ENCODE measurements at regions not wholly inside any gene's neighbourhood (a gene's known extent, or its start where the extent isn't known, plus 50 kb on each side); places are given as distances from the start of the nearest gene placed in this dataset.
A peak's percentile ranks its signal among the peaks of the same experiment; 100 is the strongest.

DNA sequence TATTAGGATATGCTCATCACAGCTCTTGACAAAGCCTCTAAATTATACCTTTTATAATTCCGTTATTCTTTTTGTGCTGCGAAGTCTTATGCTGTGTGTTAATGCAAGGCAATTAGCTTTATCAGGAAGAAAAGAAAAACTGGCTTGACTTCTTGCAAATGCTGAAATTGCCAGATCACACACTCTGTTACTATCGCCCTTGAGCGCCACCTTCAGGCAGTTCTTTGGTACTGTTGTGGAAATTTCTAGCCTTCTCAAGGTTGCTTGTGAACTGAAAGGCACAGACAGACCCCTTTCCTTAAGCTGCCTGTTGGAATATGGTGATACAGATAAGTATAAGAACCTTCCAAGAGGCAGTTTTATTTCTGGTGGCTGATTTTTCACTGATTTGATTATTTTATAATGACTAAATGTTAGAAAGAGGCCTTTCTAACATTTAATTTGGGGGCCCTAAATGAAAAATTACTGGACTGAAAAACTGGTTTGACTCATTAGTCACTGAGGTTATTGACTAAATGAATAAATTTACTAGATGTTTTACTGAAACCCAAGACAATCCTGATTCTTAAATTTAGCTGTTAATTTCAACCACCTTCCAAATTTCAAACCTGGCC lies 126.2 kb upstream of the RASGRP1 start:
- H3K9ac ChIP-seq = no peak overlapping the region
- no peak overlapping the region for H3K4me2 ChIP-seq
- 5% methylated on average over 4 of the region's 4 CpGs for WGBS (ENCODE audit: low lambda C conversion rate)
- no peaks in the 10 kb centered on the region for H3F3A ChIP-seq (replicated peaks; ENCODE audit: insufficient read depth)
- ChIA-PET POLR2A (interaction anchor here (0.5 to 1.0 kb wide), 2 partner anchors 127 to 440 kb away, joined by 3 read pairs; no protein-coding TSS in a partner anchor), CTCF (interaction anchor here (0.6 to 7.9 kb wide), 71 partner anchors 8 to 1066 kb away, joined by 3 to 101 read pairs (median 4); partner anchors contain the start of genes FAM98B and RASGRP1)
- H4K20me1 ChIP-seq (ENCODE audit: insufficient read depth) = no peaks in the 10 kb centered on the region
- no peak overlapping the region for H3K27ac ChIP-seq (ENCODE audit: low read depth in 2 of 2, low read length in 1 of 2)
- TF ChIP-seq ELF1 (IDR thresholded peaks at IDR 0.05) (no peak), EP300 (IDR thresholded peaks at IDR 0.05; ENCODE audit: borderline replicate concordance in 1 of 2, low read depth in 1 of 2, low read length in 1 of 2) (no peak), RAD21 (IDR thresholded peaks at IDR 0.05; ENCODE audit: low read length) (peak; percentile 70), SMC3 (IDR thresholded peaks at IDR 0.05; ENCODE audit: low read depth, low read length) (peak; percentile 57; the same call in 1 of the 2 replicates), SIN3A (IDR thresholded peaks at IDR 0.05; ENCODE audit: borderline replicate concordance, low read depth, low read length) (no peak), RCOR1 (IDR thresholded peaks at IDR 0.05; ENCODE audit: low read length) (0 out of 2 replicates have a peak, but pooled peaks have one; percentile 13)
- TF ChIP-seq, protein P1, sequence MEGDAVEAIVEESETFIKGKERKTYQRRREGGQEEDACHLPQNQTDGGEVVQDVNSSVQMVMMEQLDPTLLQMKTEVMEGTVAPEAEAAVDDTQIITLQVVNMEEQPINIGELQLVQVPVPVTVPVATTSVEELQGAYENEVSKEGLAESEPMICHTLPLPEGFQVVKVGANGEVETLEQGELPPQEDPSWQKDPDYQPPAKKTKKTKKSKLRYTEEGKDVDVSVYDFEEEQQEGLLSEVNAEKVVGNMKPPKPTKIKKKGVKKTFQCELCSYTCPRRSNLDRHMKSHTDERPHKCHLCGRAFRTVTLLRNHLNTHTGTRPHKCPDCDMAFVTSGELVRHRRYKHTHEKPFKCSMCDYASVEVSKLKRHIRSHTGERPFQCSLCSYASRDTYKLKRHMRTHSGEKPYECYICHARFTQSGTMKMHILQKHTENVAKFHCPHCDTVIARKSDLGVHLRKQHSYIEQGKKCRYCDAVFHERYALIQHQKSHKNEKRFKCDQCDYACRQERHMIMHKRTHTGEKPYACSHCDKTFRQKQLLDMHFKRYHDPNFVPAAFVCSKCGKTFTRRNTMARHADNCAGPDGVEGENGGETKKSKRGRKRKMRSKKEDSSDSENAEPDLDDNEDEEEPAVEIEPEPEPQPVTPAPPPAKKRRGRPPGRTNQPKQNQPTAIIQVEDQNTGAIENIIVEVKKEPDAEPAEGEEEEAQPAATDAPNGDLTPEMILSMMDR (IDR thresholded peaks at IDR 0.05) = peak; percentile 86
- TF ChIP-seq, protein P2, sequence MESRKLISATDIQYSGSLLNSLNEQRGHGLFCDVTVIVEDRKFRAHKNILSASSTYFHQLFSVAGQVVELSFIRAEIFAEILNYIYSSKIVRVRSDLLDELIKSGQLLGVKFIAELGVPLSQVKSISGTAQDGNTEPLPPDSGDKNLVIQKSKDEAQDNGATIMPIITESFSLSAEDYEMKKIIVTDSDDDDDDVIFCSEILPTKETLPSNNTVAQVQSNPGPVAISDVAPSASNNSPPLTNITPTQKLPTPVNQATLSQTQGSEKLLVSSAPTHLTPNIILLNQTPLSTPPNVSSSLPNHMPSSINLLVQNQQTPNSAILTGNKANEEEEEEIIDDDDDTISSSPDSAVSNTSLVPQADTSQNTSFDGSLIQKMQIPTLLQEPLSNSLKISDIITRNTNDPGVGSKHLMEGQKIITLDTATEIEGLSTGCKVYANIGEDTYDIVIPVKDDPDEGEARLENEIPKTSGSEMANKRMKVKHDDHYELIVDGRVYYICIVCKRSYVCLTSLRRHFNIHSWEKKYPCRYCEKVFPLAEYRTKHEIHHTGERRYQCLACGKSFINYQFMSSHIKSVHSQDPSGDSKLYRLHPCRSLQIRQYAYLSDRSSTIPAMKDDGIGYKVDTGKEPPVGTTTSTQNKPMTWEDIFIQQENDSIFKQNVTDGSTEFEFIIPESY (IDR thresholded peaks at IDR 0.05; ENCODE audit: borderline replicate concordance, low read depth) = no peak
- H3K9me2 ChIP-seq = no peaks in the 10 kb centered on the region
- no peaks in the 10 kb centered on the region for H3K27me3 ChIP-seq (ENCODE audit: insufficient read depth)
- H3K4me1 ChIP-seq (ENCODE audit: control insufficient read depth in 1 of 2, insufficient read depth in 2 of 2, low read depth in 1 of 2, low read length in 1 of 2) = peaks cover 0 to 22% of the 10 kb centered on the region in 2 experiments; a peak in 2 of 4 replicates
- no peaks in the 10 kb centered on the region for H3K79me2 ChIP-seq (ENCODE audit: insufficient read depth)
- no peaks in the 10 kb centered on the region for H3K9me3 ChIP-seq
- no peaks in the 10 kb centered on the region for H3K36me3 ChIP-seq (replicated peaks in 1 of 2; ENCODE audit: control insufficient read depth in 1 of 2, insufficient read depth in 2 of 2, low read length in 1 of 2)
- peak; percentile 32 for DNase-seq
- H2AFZ ChIP-seq (ENCODE audit: low read depth) = peak overlapping the region; percentile 44; the same call in 1 of the 2 replicates
- no peak overlapping the region for H3K4me3 ChIP-seq (ENCODE audit: low read depth in 2 of 2, low read length in 1 of 2)

DNA sequence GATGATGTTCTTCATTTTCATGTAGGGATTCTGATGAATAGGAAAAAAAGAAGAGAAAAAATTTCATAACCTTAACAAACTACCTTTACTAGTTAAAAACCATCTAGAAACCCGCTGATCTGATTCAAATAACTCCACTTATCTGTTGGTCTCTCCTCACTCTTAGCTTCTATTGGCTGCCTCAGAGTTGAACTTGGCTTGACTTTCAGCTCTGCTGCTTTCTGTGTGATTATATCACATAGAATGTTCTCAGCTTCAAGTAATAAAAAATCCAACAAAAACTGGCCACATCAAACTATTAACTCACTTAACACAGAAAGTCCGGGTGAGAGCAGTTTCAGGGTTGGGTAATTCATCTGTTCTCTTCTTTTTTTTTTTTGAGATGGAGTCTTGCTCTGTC lies 126.8 kb upstream of the RASGRP1 start:
- no peaks in the 10 kb centered on the region for H3F3A ChIP-seq (replicated peaks; ENCODE audit: insufficient read depth)
- no peak overlapping the region for H3K9ac ChIP-seq
- POLR2A ChIA-PET = interaction anchor here (1.0 kb wide), 1 partner anchor 127 kb away, joined by 3 read pairs; no protein-coding TSS in a partner anchor
- TF ChIP-seq, protein P3, sequence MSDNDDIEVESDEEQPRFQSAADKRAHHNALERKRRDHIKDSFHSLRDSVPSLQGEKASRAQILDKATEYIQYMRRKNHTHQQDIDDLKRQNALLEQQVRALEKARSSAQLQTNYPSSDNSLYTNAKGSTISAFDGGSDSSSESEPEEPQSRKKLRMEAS (IDR thresholded peaks at IDR 0.05; ENCODE audit: low read depth) = no peak
- no peak for TF ChIP-seq POLR2AphosphoS5 (IDR thresholded peaks at IDR 0.05; ENCODE audit: low read depth, low read length)
- no peak for TF ChIP-seq FOXM1 (IDR thresholded peaks at IDR 0.05; ENCODE audit: low read depth)
- TF ChIP-seq JUND (IDR thresholded peaks at IDR 0.05) = no peak
- TF ChIP-seq MEF2A (IDR thresholded peaks at IDR 0.05; ENCODE audit: borderline replicate concordance, low read depth) = no peak
- no peak for TF ChIP-seq EP300 (IDR thresholded peaks at IDR 0.05; ENCODE audit: borderline replicate concordance in 1 of 2, low read depth in 1 of 2, low read length in 1 of 2)
- no peak for TF ChIP-seq NRF1 (IDR thresholded peaks at IDR 0.05; ENCODE audit: low read depth, low read length)
- TF ChIP-seq, protein P4, sequence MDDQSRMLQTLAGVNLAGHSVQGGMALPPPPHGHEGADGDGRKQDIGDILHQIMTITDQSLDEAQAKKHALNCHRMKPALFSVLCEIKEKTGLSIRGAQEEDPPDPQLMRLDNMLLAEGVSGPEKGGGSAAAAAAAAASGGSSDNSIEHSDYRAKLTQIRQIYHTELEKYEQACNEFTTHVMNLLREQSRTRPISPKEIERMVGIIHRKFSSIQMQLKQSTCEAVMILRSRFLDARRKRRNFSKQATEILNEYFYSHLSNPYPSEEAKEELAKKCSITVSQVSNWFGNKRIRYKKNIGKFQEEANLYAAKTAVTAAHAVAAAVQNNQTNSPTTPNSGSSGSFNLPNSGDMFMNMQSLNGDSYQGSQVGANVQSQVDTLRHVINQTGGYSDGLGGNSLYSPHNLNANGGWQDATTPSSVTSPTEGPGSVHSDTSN (IDR thresholded peaks at IDR 0.05) = no peak
- TF ChIP-seq MXI1 (IDR thresholded peaks at IDR 0.05; ENCODE audit: low read depth, low read length) = no peak
- no peak for TF ChIP-seq FOXJ3 (CRISPR knock-in tag; IDR thresholded peaks at IDR 0.05)
- TF ChIP-seq TCF12 (IDR thresholded peaks at IDR 0.05) = no peak
- TF ChIP-seq RFX5 (IDR thresholded peaks at IDR 0.05; ENCODE audit: low read length) = no peak
- no peak for TF ChIP-seq YY1 (IDR thresholded peaks at IDR 0.05; ENCODE audit: low read depth)
- no peak for TF ChIP-seq TAF1 (IDR thresholded peaks at IDR 0.05; ENCODE audit: borderline replicate concordance, low read depth, low read length)
- no peak for TF ChIP-seq SIN3A (IDR thresholded peaks at IDR 0.05; ENCODE audit: borderline replicate concordance, low read depth, low read length)
- TF ChIP-seq, protein P1 (IDR thresholded peaks at IDR 0.05) = no peak

More for the DNA sequence above, 126.8 kb upstream of the RASGRP1 start:
- H3K4me3 ChIP-seq (ENCODE audit: low read depth in 2 of 2, low read length in 1 of 2) = no peak overlapping the region
- CTCF ChIA-PET = interaction anchor here (0.7 to 7.9 kb wide), 50 partner anchors 7 to 710 kb away, joined by 3 to 101 read pairs (median 4); partner anchors contain the start of genes FAM98B and RASGRP1
- DNase-seq = no peak
- no peak overlapping the region for H3K27ac ChIP-seq (ENCODE audit: low read depth in 2 of 2, low read length in 1 of 2)
- WGBS (ENCODE audit: low lambda C conversion rate) = 86% methylated on average over 2 of the region's 2 CpGs
- no peaks in the 10 kb centered on the region for H3K9me2 ChIP-seq
- no peak overlapping the region for H2AFZ ChIP-seq (ENCODE audit: low read depth)
- no peaks in the 10 kb centered on the region for H3K36me3 ChIP-seq (replicated peaks in 1 of 2; ENCODE audit: control insufficient read depth in 1 of 2, insufficient read depth in 2 of 2, low read length in 1 of 2)
- H3K79me2 ChIP-seq (ENCODE audit: insufficient read depth) = no peaks in the 10 kb centered on the region
- H3K4me2 ChIP-seq = no peak overlapping the region
- H3K9me3 ChIP-seq = no peaks in the 10 kb centered on the region
- no peaks in the 10 kb centered on the region for H3K27me3 ChIP-seq (ENCODE audit: insufficient read depth)
- H3K4me1 ChIP-seq (ENCODE audit: control insufficient read depth in 1 of 2, insufficient read depth in 2 of 2, low read depth in 1 of 2, low read length in 1 of 2) = peaks cover 0 to 28% of the 10 kb centered on the region in 2 experiments; a peak in 2 of 4 replicates
- no peaks in the 10 kb centered on the region for H4K20me1 ChIP-seq (ENCODE audit: insufficient read depth)

Measured in SK-N-SH (cell line).